ENCODE measurements at regions not wholly inside any gene's neighbourhood (a gene's known extent, or its start where the extent isn't known, plus 50 kb on each side); places are given as distances from the start of the nearest gene placed in this dataset.

- H3K9me3 ChIP-seq, result no peaks in the 10 kb centered on the region
- DNase-seq (ENCODE audit: low spot score in 2 of 2), result no peak
- no peaks in the 10 kb centered on the region for H3K27me3 ChIP-seq
- peak overlapping the region; percentile 58 to 68 for H3K27ac ChIP-seq
- H3K4me1 ChIP-seq, result no peaks in the 10 kb centered on the region
- no peak overlapping the region for H3K4me3 ChIP-seq
- no peaks in the 10 kb centered on the region for H3K36me3 ChIP-seq
- TF ChIP-seq POLR2AphosphoS5 (IDR thresholded peaks at IDR 0.05), result no peak
- intact Hi-C loops (cut with DNase I; ENCODE audit: low total_unique reads), result no loop called here
Measured at GRCh38 chr15:95267481-95267880, 1036.1 kb downstream of the MCTP2 start.

GRCh38 chr15:95269242-95270183, 1038.2 kb downstream of the MCTP2 start:
- intact Hi-C loops (cut with DNase I; ENCODE audit: low total_unique reads), result no loop called here
- H3K36me3 ChIP-seq, result no peaks in the 10 kb centered on the region
- H3K27ac ChIP-seq, result peak overlapping the region in 1 of 2 donors; percentile 40

GRCh38 chr15:95274101-95274500, 1042.7 kb downstream of the MCTP2 start:
- Histone ChIP-seq H3K36me3 (no peaks in the 10 kb centered on the region), H3K27ac (no peak overlapping the region), H3K4me3 (no peak overlapping the region), H3K4me1 (no peaks in the 10 kb centered on the region), H3K9me3 (no peaks in the 10 kb centered on the region), H3K27me3 (no peaks in the 10 kb centered on the region)
- intact Hi-C loops (cut with DNase I; ENCODE audit: low total_unique reads), result no loop called here
- no peak for DNase-seq (ENCODE audit: low spot score in 2 of 2)
- TF ChIP-seq CTCF (IDR thresholded peaks at IDR 0.05) (no peak), POLR2A (IDR thresholded peaks at IDR 0.05) (no peak), POLR2AphosphoS5 (IDR thresholded peaks at IDR 0.05) (no peak)

More at GRCh38 chr15:95269242-95270183, 1038.2 kb downstream of the MCTP2 start:
- TF ChIP-seq POLR2AphosphoS5 (IDR thresholded peaks at IDR 0.05), result no peak
- no peak for TF ChIP-seq CTCF (IDR thresholded peaks at IDR 0.05)
- no peak for TF ChIP-seq POLR2A (IDR thresholded peaks at IDR 0.05)
- Histone ChIP-seq H3K27me3 (no peaks in the 10 kb centered on the region), H3K9me3 (no peaks in the 10 kb centered on the region), H3K4me3 (no peak overlapping the region), H3K4me1 (no peaks in the 10 kb centered on the region)
- DNase-seq (ENCODE audit: low spot score in 2 of 2), result no peak

GRCh38 chr15:95277266-95277665, 1045.9 kb downstream of the MCTP2 start:
- DNase-seq (ENCODE audit: low spot score in 2 of 2), result no peak
- Histone ChIP-seq H3K27me3 (no peaks in the 10 kb centered on the region), H3K9me3 (no peaks in the 10 kb centered on the region), H3K36me3 (no peaks in the 10 kb centered on the region), H3K27ac (no peak overlapping the region), H3K4me1 (no peaks in the 10 kb centered on the region), H3K4me3 (no peak overlapping the region)
- TF ChIP-seq CTCF (IDR thresholded peaks at IDR 0.05) (no peak), POLR2A (IDR thresholded peaks at IDR 0.05) (no peak), POLR2AphosphoS5 (IDR thresholded peaks at IDR 0.05) (no peak)
- intact Hi-C loops (cut with DNase I; ENCODE audit: low total_unique reads), result no loop called here

- no peaks in the 10 kb centered on the region for H3K27me3 ChIP-seq
- H3K27ac ChIP-seq, result peak overlapping the region in 1 of 2 donors; percentile 8
- no peak for DNase-seq (ENCODE audit: low spot score in 2 of 2)
- no peak for TF ChIP-seq POLR2A (IDR thresholded peaks at IDR 0.05)
- H3K36me3 ChIP-seq, result no peaks in the 10 kb centered on the region
- no peaks in the 10 kb centered on the region for H3K9me3 ChIP-seq
- no peak overlapping the region for H3K4me3 ChIP-seq
- no peaks in the 10 kb centered on the region for H3K4me1 ChIP-seq
- intact Hi-C loops (cut with DNase I; ENCODE audit: low total_unique reads), result no loop called here
Measured at GRCh38 chr15:95278532-95279245, 1047.3 kb downstream of the MCTP2 start.
